GM18502 (cell line): ENCODE measurements at regions not wholly inside any gene's neighbourhood (a gene's known extent, or its start where the extent isn't known, plus 50 kb on each side); places are given as distances from the start of the nearest gene placed in this dataset.

Experiments used
- ATAC-seq: cut with Tn5 transposase; IDR thresholded peaks from one replicate; pipeline ENCODE4 v1.9.1; 2021; ENCODE audit warnings: mild to moderate bottlenecking; ENCODE audit not compliant: unreplicated experiment, poor library complexity

DNA sequence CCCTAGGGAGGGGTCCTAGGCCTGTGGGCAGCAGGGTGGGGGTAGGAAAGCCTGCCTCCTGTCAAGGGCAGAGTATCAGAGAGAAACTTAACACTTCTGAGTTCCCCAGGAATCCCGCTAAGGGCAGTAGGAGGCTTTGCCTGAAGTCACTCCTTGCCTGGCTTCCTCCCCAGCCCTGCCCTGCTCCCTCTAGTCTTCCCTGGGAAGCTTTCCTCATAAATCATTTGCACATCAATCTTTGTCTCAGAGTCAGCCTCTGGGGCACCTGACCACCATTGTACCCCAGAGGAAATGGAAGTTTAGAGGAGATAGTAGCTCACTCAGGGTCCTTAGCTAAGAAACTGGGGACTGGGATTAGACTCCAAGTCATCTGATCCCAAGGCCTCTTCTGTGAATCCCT, 129.4 kb upstream of the TLE3 start:
- ATAC-seq: no peak

DNA sequence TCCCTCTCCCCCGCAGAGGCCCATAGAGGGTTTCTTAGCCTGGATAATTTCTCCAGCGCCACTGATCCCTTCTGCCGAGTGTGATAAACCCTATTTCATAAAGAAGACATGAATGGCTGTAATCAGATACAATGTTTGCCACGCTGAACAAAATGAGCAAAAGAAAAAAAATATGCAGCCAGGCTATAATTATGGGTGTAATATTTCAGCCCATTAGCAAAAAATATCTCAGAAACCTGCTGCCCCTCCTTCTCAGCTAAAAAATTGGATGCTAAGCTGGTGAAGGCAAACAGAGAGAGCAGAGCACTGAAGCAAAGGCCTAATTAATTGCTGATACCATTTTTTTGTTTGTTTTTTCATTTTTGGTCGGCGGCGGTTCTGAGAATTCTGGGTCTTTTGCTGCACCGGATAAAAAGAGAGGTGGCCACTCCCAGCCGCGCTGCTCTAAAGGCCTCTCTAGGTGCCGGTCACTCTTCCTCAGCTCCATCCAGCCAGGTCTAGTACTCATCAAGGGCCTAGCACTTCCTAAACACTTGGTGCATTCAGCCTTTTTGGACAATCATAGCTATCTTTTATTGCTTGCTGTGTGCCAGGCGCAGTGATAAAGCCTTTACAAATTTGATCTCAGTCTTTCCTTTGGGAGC, 128.7 kb upstream of the TLE3 start:
- no peak for ATAC-seq

DNA sequence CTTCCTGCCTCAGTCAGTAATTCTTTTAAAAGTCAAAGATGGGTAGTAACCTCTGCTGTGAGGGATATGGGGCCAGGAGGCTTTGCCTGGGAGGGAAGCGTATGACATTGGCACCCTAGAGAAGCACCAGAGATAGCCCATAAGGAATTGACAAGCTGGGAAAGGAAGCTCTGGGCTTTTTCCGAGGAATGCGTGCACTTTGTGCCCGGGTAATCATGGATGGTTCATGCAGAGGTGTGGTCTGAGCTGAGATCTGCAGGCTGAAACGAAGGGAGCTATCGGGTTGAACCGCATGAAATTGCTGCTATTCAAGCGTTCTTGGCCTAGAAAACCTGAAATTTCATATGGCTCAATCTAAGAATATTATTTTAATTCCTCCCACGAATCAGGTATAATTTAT, 127.7 kb upstream of the TLE3 start:
- ATAC-seq: no peak

DNA sequence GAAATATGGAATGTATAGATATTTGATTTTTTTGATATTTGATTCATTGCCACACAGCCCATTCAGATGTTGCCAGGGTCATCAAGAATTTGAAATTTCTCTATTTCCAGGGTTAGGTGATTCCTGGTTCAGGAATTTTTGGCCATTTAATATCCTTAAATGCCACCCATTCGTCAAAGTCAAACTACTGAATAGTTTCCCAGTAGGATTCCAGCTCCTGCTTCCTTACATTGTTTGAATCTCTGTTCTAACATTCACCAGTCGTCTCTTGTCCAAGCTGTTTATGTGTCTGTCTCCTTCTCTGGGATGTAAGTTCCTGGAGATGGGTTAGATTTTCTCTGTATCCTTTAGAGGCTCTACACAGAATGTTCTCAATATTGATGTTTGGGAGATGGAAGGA, 124.9 kb upstream of the TLE3 start:
- ATAC-seq: no peak

DNA sequence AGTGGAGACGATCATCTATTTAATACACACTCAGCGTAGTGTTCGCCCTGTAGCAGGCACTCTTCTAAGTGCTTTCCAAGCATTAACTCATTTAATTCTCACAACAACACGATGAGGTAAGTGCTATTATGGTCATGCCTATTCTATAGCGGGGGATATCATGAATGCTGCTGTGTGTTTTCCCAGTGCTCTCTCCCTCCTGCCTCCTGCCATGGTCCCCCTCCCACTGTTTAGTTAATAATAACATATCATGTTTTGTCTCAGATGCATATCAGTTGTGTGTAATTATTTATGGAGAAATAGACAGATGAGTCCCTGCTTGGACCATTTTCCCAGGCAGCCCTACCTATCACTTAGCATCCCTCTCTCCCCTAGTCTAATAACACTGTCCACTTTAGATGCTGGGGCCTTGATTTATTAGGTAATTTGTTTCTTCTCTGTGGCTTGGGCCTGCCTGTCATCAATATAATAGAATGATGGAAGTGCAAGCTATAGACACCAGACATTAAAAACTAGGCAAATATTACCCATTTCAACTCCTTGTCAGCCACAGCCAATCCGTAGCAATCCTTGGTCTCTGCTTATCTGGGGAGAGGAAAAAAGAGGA, 122.9 kb upstream of the TLE3 start:
- ATAC-seq: no peak

DNA sequence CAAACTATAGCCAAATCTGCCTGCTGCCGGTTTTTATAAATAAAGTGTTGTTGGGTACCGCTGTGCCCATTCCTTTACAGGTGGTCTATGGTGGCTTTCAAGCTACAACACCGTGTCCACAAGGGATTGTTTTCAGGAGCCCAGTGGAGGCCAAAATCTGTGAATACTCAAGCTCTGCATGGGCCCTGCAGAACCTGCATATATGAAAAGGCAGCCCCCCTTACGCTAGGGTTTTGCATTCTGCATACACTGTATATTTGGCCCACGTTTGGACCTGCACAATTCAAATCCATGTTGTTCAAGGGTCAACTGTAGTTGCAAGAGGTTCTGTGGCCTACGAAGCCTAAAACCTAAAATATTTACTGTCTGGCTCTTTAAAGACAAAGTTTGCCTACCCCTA, 122.2 kb upstream of the TLE3 start:
- no peak for ATAC-seq

DNA sequence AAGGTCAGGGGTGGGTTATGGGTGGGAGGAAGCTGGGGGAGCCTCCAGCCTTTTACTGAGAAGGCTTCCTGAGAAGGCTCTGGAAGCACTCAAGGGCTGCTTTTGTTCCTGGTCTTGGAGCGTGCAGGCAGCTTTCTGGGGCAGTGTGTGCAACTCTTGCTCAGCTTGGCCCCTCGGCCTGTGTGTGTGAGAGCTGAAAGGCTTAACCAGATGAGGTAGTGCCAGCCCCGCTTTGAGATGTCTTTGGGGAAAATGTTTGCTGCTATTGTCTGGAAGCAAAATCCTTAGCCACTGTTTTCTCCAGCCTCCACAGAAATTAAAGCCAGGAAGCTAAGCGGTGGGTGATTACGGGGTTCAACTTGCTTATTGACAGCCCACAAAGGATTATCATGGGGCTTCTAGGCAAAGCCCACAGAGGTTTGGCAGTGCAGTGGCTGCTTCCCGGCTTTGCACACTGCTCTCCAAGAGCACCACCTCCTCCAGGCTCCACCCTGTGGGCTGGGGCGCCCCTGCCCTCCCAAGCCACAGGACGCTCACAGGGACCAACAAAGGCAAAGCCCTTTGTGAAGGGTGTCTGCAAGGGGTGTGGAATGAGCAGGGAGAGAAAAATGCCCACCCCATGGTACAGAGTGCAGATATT, 121.7 kb upstream of the TLE3 start:
- no peak for ATAC-seq

DNA sequence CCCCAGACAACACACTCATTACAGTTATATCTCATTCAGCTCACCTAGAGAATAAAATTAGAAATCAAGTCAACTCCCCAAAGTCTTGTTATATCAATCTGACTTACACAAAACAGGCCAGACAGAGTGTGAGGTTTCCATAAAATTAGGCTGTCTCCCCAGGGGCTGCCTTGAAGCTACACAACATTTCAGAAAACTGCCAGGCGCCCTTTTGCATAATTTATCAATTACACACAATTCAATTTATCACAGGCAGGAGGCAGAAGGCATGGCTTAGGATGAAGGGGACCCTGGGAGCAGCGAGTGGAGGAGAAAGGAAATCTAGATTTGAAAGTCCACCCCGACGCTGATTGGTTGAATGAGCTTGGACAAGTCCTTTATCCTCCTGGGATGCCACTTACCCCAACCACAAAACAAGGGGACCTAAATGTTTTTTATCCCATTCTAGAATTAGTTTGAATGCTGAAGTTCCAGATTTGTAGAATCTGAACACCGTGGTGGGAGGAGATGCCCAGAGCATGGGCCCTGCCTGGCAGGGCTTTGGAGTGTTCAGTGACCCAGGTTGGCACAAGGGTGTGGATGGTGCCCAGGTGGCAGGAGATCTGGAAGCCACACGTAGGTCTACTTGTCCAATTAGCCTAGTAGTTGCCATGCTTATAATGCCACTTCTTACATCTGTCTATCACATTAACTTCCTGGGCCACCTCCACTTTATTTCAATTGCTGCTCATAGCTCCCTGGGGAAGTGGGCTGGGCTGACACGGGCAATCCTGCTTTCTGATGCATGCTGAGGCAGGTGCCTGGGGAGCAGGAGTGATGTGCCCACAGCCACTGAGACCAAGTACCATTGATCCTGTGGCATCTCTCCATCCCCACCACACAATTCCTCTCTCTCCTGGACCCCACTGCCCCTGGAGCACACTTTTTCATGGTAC, 119.8 kb upstream of the TLE3 start:
- no peak for ATAC-seq

DNA sequence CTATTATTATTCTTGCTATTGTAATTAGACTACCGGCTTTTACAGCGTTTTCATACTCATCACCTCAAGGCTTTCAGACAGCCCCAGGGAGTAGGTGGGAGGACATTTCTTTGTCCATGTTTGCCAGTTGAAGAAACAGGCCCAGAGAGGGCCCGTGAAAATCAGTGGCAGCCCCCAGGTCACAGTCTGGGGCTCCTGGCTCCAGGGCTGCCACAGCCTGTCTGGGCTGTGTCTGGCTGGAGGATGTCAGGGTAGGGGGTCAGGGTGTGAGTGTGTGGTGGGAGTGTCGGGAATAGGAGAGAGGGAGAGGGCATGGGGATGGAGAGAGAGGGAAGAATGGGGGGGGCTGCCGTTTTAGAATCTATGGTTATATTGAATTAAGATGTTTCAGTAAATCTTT, 118.2 kb upstream of the TLE3 start:
- ATAC-seq: no peak

DNA sequence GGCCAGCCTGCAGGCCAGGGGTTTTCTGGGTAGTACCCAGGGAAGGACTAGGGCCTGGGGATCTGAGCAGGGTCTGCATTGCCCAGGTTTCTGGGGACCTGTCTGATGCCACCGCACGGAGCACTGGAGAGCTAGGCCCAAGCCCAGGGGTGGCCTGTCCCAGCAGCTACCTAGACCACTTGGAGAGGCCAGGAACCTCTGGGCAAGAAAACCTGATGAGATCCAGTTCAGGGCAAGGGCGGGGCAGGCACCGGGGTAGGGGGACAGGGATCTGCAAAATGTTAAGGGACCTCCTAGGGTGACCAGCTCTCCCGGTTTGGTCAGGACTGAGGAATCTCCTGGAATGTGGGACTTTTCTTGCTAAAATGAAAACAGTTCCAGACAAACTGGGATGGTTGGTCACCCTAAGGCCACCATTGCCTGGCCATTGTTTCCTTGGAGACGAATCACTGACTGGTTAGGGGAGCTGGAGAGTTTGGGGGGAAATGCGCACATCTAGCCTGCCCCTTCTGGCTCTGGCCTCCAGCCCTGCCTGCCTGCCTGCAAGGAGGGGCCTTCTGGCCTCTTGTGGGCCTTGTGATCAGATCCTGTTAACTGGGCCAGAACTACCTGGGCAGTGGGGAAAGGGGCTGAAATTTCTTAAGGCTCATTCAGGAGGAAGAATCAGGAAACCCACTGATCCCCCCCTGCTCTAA, 117.4 kb upstream of the TLE3 start:
- ATAC-seq: no peak

DNA sequence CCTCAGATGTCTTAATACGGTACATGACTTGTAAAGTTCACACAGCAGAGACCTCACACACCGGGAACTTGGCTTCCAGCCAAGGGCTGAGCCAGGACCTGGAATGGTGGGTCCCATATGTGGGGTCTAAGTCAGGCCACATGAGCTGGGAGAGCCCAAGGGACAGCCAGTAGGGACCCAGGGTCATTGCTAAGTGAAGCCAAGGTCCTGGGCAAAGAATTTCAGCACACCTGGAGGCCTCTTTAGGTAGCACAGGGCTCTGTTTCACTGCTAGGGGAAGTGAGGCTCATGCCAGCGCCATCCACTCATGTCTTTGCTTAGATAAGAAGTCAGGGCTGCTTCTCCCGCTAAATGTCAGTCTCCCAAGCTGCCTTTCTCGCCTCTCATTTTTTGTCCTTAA, 116.6 kb upstream of the TLE3 start:
- ATAC-seq: no peak

DNA sequence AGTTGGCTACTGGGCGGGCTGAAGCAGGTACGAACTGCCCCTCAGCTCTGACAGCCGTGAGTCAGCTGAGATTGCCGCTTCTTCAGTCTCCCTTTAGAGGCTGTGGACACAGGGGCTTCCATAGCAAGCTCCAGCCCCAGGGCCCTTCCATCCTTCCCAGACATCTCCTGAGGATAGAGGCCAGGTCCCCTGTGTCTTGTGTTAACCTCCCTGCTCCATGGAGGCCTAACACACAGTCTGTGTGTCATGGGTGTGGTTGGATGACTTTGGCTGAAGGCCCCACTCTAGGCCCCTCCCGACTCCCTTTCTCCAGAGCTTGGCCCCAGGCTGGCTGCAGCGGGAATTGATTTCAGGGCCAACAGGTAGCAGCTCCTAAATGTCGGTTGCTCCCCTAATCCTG, 116.1 kb upstream of the TLE3 start:
- no peak for ATAC-seq

DNA sequence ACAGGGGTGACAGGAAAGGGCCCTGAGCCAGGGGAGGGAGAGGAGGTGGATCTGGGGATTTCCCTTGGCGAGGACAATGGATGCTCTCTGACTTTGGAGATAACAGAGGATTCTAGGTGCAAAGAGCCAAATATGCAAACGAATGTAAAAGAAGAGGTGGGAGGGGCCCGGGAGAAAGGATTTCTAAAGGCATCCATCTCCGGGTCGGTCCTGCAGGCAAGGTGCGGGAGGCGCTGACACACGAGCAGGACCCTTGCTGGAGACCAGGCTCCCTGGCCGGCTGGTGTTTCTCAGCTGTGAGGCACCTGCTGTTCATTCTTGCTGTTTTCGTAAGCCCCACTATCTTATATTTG, 115.2 kb upstream of the TLE3 start:
- no peak for ATAC-seq

DNA sequence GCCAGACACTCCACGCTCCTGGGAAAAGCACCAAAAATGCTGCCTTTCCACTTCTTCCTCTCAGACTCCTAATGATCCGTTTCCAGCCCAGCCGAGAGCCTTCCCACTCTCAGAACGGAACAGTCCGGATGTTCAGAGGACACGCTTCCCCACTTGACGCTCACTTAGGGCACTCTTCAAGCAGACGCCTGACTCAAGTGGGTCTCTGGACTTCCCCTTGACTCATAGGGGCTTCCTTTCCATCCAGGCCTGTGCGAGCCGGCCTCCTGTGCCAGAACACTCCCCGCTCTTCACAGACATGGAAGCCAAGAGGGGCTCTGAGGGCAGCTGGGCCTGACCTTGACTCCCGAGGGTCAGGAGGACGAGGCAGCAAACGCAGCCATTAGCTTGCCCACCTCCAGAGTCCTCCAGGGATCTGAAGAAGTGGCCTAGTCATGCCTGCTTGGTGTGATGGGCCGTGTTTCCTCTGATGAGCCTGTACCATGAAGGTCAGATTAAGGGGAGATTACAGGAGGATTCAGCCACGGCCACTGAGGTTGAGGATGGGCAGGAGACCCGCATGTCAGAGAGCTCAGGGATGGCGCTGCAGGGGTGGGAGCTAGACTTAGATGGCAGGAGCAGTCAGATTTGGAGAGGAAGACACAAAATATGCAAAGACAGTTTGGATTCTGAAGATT, 114.7 kb upstream of the TLE3 start:
- ATAC-seq: no peak

DNA sequence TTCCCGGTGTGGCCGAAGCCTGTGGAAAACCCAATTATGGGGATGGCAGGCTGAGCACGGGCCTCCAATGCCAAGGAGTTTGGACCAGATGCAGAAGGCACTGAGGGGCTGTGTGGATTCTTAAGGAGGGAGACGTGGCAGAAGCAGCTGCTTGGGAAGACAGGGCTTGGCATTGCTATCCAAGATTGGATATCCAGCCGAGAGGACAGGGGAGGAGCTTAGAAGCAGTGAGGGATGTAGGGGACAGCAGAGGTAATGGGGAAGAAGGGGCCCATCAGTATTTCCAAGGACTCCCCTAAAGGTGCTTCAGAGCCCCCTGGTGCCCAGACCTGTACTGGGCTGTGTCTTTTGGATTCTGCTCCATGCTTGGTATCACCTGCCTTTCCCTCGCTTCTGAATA, 112.8 kb upstream of the TLE3 start:
- ATAC-seq: no peak

DNA sequence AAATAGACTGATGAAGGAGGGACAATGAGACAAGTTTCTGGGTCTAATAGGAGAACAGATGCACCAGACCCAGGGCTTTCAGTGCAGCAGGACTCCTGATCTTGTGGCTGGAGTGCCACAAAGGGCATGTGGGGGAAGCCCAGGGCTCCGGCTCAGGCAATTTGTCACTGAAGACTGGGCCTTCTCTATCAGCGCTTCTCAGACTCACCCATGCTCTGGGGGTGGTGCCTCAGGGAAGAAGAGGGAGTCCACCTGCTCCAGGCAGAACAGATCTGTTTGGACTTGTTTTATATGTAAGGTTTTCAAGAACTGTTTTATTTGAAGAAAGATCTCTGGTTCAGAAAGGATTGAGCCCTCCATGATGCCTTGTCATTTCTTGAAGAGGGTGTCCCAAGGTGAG, 112.4 kb upstream of the TLE3 start:
- ATAC-seq: no peak

DNA sequence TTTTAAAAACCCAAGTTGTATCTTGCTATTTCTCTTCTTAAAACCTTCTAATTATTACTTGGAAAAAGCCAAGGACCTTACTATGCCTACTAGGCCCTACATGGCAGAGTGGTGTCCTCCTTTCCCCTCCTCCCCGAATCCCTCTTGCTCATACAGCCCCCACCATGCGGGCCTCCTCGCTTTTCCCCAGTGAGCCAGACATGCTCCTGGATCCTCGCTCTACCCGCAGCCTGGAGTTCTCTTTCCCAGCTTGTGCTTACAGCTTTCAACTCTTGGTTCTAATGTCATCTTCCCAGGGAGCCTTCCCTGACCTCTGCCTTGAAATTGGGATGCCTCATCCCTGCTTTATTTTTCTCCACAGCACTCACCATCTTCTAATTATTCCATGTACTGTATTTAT, 111.8 kb upstream of the TLE3 start:
- no peak for ATAC-seq

DNA sequence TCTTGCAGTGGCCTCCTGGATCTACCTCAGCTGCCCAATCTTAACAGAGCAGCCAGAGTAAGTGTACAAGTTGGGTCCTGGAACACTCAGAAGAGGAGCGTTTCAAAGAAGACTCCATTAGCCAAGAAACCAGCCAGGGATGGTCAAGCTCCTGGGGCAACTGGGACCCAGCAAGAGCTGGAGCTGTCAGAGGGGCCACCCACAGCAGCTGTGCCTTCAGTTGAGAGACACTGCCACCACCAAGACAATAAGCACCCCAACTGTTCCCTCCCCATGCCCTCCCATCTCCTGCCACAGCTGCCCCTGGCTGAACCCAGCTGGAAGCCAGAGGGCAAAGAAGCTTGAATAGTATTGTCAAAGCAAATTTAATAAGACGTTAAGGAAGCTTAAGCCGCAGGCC, 110.6 kb upstream of the TLE3 start:
- no peak for ATAC-seq

DNA sequence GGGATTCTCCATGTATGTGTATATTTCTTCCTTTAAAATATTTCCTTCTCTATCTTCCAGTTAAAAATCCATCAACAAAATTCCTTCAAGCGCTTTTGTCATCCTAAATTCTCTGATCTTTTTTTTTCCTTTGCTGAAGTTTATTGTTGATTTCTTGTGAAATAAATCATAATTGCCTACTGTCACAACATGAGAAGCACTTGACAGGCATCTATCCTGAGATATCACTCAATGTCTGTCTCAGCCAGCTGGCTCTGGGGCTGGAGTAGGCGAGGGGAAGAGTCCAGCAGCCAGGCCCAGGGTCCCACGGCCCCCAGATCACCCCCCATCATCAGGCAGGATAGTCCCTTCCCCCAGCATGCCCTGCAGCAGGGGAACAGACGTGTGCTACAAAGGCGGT, 109.0 kb upstream of the TLE3 start:
- no peak for ATAC-seq

DNA sequence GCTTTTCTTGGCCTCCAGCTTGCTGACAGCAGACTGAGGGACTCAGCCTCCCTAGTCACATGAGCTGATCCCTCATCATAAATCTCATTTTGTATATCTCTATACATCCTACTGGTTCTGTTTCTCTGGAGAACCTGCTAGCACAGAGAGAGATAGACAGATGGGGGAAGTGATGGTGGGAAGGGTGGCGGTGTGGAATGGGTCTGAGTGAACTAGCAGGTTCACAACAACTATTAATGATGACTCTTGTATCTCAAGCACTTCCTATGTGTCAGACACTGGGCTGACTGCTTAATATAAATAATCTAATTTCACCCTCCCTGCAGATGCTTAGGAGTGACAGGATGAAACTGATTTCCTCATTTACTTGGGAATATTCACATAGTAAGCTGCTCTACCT, 106.9 kb upstream of the TLE3 start:
- no peak for ATAC-seq
